Caco-2 (cell line): ENCODE measurements at regions not wholly inside any gene's neighbourhood (a gene's known extent, or its start where the extent isn't known, plus 50 kb on each side); places are given as distances from the start of the nearest gene placed in this dataset.

ENCODE experiments used
- BruUV-seq: library from RNA; stranded (reverse); fragments of 400-500 nt; replicated peaks from 2 replicates; lab custom pipeline; 2021; lab: Mats Ljungman, UMichigan
- CTCF ChIA-PET: fragments of 300-600 bp; sonication (Branson Sonifier 250); formaldehyde crosslinking; loops from one replicate; lab custom pipeline; 2022; ENCODE audit warnings: antibody characterized with exemption; lab: Charles Lee
- POLR2A ChIA-PET: fragments of 300-600 bp; sonication (Branson Sonifier 250); formaldehyde crosslinking; loops from one replicate; lab custom pipeline; 2022; ENCODE audit warnings: antibody characterized with exemption; lab: Charles Lee
- DNase-seq, 2 experiments: peaks; one replicate each; pipeline versions ENCODE4 v3.0.0 to v3.0.0-alpha.2; 2020 to 2022
- H3K27me3 ChIP-seq: replicated peaks from 2 replicates; pipeline ENCODE4 v1.6.0; 2011; ENCODE audit warnings: low read length; ENCODE audit not compliant: control insufficient read depth, insufficient read depth
- H3K36me3 ChIP-seq: 2 replicates; pipeline ENCODE4 v1.5.1; 2011; ENCODE audit warnings: low read length; ENCODE audit not compliant: control insufficient read depth, insufficient read depth
- H3K4me1 ChIP-seq: fragments of 250-450 bp; sonication (Bioruptor Pico); 2 replicates; pipeline ENCODE4 v1.5.1; 2020; ENCODE audit warnings: mild to moderate bottlenecking
- H3K4me3 ChIP-seq: 2 replicates; pipeline ENCODE4 v1.5.1; 2011; ENCODE audit warnings: low read depth, mild to moderate bottlenecking, control low read depth, low read length
- H3K9me3 ChIP-seq: fragments of 250-450 bp; sonication (Bioruptor Pico); 2 replicates; pipeline ENCODE4 v1.5.1; 2020; ENCODE audit warnings: mild to moderate bottlenecking, moderate library complexity
- H3K27ac Mint-ChIP-seq: one replicate; pipeline ENCODE4 v1.8.0; 2022; ENCODE audit warnings: mixed read lengths; ENCODE audit not compliant: unreplicated experiment
- H3K27me3 Mint-ChIP-seq: one replicate; pipeline ENCODE4 v1.8.0; 2022; ENCODE audit warnings: mixed read lengths; ENCODE audit not compliant: insufficient read depth, unreplicated experiment
- H3K36me3 Mint-ChIP-seq: one replicate; pipeline ENCODE4 v1.8.0; 2022; ENCODE audit warnings: mild to moderate bottlenecking, mixed read lengths; ENCODE audit not compliant: insufficient read depth, unreplicated experiment
- H3K4me1 Mint-ChIP-seq: one replicate; pipeline ENCODE4 v1.8.0; 2022; ENCODE audit warnings: low read depth, mixed read lengths; ENCODE audit not compliant: unreplicated experiment
- H3K4me3 Mint-ChIP-seq: one replicate; pipeline ENCODE4 v1.8.0; 2022; ENCODE audit warnings: mild to moderate bottlenecking, moderate library complexity, mixed read lengths; ENCODE audit not compliant: unreplicated experiment
- H3K9me3 Mint-ChIP-seq: one replicate; pipeline ENCODE4 v1.8.0; 2022; ENCODE audit warnings: mixed read lengths; ENCODE audit not compliant: unreplicated experiment
- intact Hi-C: fragments of 100-400 bp; cut with micrococcal nuclease; formaldehyde crosslinking; loops from one replicate; pipeline ENCODE4 v1.10.0; 2022; ENCODE audit not compliant: unreplicated experiment
- TF ChIP-seq, protein P1 (sequence below), 2 experiments: fragments of 200-600 bp in 1 of 2; IDR thresholded peaks; 1 replicate in 1 of 2; 2 replicates in 1 of 2; pipeline versions ENCODE4 v1.5.1 to v1.8.0; 2011 to 2022; ENCODE audit warnings: antibody characterized with exemption in 1 of 2, control low read depth in 1 of 2, inconsistent platforms in 1 of 2, low read depth in 1 of 2, low read length in 1 of 2, mild to moderate bottlenecking in 1 of 2, moderate library complexity in 1 of 2; ENCODE audit not compliant: insufficient read depth in 1 of 2, severe bottlenecking in 1 of 2, unreplicated experiment in 1 of 2

DNA sequence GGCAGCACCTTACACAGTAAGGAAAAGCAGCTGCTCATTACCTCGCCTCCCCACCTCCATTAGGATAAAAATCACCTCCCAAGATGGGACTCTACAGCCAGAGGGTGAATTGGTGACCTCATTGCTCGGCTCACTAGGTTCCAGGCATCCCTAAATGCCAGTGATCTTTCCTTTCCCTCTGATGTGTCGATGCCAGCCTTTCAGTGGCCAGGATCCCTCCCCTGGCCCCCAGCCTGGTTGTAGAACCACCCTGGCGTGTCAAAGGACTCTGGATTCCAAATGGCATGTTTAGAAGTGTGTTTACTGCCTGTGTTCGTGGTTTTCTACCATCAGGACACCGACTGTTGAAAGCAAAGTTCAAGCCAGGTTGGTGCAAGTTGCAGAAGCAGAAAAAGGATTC lies 72.1 kb upstream of the LYRM9 start:
- no TSS peak for BruUV-seq

DNA sequence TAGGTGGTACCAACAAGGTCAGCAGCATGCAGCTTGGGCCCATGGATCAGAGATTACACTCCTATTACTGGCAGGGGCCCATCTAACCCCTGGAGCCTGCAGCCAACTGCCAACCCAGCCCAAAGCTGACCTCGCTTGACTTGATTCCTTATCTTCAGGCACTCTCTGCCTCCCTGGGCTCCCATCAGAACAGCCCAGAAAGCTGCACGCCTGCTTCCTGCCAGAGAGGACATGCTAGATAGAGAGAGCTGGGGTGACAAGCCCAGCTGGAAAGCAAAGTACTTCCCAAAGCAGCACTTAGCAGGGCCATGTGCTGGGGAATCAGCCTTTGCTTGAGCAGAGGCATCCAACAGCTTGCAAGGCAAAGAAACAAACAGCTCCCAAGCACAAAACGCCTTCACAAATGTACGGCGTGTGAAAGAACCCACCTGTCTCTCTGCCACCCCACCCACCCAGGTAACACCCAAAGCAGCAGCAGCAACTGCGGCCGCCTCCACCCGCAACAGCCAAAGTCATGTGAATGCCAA lies 74.2 kb upstream of the NLK start:
- intact Hi-C loops, result no loop called here
- Mint-ChIP-seq H3K9me3 (no peaks in the 10 kb centered on the region), H3K27me3 (no peaks in the 10 kb centered on the region), H3K4me3 (no peak overlapping the region), H3K4me1 (no peaks in the 10 kb centered on the region), H3K36me3 (no peaks in the 10 kb centered on the region), H3K27ac (no peak overlapping the region)
- no peaks in the 10 kb centered on the region for H3K27me3 ChIP-seq
- H3K9me3 ChIP-seq, result no peaks in the 10 kb centered on the region
- TF ChIP-seq, protein P1, sequence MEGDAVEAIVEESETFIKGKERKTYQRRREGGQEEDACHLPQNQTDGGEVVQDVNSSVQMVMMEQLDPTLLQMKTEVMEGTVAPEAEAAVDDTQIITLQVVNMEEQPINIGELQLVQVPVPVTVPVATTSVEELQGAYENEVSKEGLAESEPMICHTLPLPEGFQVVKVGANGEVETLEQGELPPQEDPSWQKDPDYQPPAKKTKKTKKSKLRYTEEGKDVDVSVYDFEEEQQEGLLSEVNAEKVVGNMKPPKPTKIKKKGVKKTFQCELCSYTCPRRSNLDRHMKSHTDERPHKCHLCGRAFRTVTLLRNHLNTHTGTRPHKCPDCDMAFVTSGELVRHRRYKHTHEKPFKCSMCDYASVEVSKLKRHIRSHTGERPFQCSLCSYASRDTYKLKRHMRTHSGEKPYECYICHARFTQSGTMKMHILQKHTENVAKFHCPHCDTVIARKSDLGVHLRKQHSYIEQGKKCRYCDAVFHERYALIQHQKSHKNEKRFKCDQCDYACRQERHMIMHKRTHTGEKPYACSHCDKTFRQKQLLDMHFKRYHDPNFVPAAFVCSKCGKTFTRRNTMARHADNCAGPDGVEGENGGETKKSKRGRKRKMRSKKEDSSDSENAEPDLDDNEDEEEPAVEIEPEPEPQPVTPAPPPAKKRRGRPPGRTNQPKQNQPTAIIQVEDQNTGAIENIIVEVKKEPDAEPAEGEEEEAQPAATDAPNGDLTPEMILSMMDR (IDR thresholded peaks at IDR 0.05; ENCODE audit: insufficient read depth in 1 of 2, low read depth in 1 of 2, low read length in 1 of 2, severe bottlenecking in 1 of 2, unreplicated experiment in 1 of 2), result no peak
- no peaks in the 10 kb centered on the region for H3K36me3 ChIP-seq
- DNase-seq, result no peak
- H3K4me1 ChIP-seq, result no peaks in the 10 kb centered on the region
- H3K4me3 ChIP-seq, result no peak overlapping the region
- CTCF ChIA-PET, result interaction anchor here (1.0 kb wide), 1 partner anchor 9 kb away, joined by 3 read pairs; no protein-coding TSS in a partner anchor
- BruUV-seq, result no TSS peak
- POLR2A ChIA-PET, result no interaction called here

More for the DNA sequence above, 72.1 kb upstream of the LYRM9 start:
- no peaks in the 10 kb centered on the region for H3K36me3 ChIP-seq
- no peaks in the 10 kb centered on the region for H3K27me3 ChIP-seq
- TF ChIP-seq, protein P1 (IDR thresholded peaks at IDR 0.05; ENCODE audit: insufficient read depth in 1 of 2, low read depth in 1 of 2, low read length in 1 of 2, severe bottlenecking in 1 of 2, unreplicated experiment in 1 of 2), result no peak
- Mint-ChIP-seq H3K36me3 (no peaks in the 10 kb centered on the region), H3K27ac (no peak overlapping the region), H3K9me3 (no peaks in the 10 kb centered on the region), H3K4me1 (no peaks in the 10 kb centered on the region), H3K27me3 (no peaks in the 10 kb centered on the region), H3K4me3 (no peak overlapping the region)
- intact Hi-C loops, result no loop called here
- H3K4me1 ChIP-seq, result peaks cover 6% of the 10 kb centered on the region; the same call in 1 of the 2 replicates
- POLR2A ChIA-PET, result no interaction called here
- H3K4me3 ChIP-seq, result no peak overlapping the region
- H3K9me3 ChIP-seq, result no peaks in the 10 kb centered on the region
- DNase-seq, result no peak
- CTCF ChIA-PET, result no interaction called here

DNA sequence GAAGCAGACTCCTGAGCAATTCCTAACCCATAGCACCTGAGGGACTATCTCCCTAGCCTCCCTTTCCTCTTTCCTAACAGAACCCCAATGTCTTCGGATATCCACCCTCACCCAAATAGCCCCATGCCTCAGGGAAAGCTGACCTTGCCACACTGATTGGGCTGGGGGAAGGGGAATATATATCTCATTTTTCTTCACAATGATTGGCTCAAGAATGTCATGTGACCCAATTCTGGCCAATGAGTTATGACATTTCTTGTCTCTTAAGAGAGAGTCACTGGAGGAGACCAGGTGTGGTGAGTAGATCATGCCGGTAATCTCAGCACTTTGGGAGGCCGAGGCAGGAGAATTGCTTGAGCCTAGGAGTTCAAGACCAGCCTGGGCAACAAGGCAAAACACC lies 71.9 kb upstream of the NLK start:
- Histone ChIP-seq H3K36me3 (no peaks in the 10 kb centered on the region), H3K4me3 (no peak overlapping the region), H3K9me3 (no peaks in the 10 kb centered on the region), H3K27me3 (no peaks in the 10 kb centered on the region), H3K4me1 (0 out of 2 replicates have a peak, but pooled peaks cover 5% of the 10 kb centered on the region)
- ChIA-PET CTCF (no interaction called here), POLR2A (no interaction called here)
- H3K4me3 Mint-ChIP-seq, result no peak overlapping the region
- intact Hi-C loops, result no loop called here
- no peak overlapping the region for H3K27ac Mint-ChIP-seq
- no peaks in the 10 kb centered on the region for H3K27me3 Mint-ChIP-seq
- H3K9me3 Mint-ChIP-seq, result no peaks in the 10 kb centered on the region
- TF ChIP-seq, protein P1 (IDR thresholded peaks at IDR 0.05; ENCODE audit: insufficient read depth in 1 of 2, low read depth in 1 of 2, low read length in 1 of 2, severe bottlenecking in 1 of 2, unreplicated experiment in 1 of 2), result no peak
- peaks cover 7% of the 10 kb centered on the region for H3K4me1 Mint-ChIP-seq
- BruUV-seq, result no TSS peak
- H3K36me3 Mint-ChIP-seq, result no peaks in the 10 kb centered on the region
- no peak for DNase-seq
